ENCODE measurements at regions not wholly inside any gene's neighbourhood (a gene's known extent, or its start where the extent isn't known, plus 50 kb on each side); places are given as distances from the start of the nearest gene placed in this dataset.

DNA sequence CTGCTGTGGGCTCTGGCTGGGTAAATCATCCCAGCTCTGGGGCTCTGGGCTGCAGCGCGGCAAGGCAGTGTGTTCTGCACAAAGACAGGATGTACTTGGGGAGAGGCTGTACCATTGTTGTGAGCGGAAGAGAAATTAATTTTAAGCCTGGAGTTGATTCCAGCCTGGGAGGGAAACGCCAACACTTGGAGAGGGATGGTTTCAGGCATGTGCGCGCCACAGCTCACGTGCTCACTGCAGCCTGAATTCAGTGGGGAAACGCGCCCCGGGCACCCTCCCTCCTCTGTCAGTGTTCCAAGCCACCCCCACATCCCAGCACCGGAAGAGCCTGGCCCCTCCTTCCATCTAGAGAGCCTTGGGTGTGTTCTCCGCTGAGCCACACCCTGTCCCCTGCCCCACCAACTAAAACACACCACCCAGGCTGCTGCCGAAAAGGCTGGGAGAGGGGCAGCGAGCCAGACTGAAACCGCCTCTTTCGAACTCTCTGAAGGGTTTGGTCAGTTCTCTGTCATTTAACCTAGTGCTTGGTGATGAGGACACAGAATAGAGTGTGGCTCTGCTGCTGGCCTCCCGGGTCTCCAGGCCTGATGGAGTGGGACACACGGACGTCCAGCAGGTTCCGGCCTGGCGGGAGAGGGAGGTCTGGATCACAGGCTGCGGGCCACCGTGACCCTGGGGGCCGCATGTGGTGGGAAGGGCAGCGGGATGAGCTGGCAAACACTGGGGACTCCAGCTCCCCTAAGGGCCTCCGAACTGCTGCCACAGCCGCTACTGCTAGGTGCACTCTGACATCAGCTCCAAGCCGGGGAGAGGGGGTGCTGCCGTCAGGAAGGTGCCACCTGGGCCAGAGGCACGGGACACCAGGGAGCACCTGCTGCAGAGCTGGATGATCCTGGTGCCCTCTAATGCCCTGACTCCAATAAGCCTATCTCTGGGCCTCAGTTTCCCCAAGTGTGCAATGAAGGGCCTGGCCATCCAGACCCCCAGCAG, 230.8 kb downstream of the CTTN start:
- TF ChIP-seq HOXB6 (CRISPR knock-in tag; IDR thresholded peaks at IDR 0.05; ENCODE audit: borderline replicate concordance), result no peak
- TF ChIP-seq NFIC (IDR thresholded peaks at IDR 0.05), result no peak
- TF ChIP-seq ZNF431 (CRISPR knock-in tag; IDR thresholded peaks at IDR 0.05), result no peak
- TF ChIP-seq, protein P1, sequence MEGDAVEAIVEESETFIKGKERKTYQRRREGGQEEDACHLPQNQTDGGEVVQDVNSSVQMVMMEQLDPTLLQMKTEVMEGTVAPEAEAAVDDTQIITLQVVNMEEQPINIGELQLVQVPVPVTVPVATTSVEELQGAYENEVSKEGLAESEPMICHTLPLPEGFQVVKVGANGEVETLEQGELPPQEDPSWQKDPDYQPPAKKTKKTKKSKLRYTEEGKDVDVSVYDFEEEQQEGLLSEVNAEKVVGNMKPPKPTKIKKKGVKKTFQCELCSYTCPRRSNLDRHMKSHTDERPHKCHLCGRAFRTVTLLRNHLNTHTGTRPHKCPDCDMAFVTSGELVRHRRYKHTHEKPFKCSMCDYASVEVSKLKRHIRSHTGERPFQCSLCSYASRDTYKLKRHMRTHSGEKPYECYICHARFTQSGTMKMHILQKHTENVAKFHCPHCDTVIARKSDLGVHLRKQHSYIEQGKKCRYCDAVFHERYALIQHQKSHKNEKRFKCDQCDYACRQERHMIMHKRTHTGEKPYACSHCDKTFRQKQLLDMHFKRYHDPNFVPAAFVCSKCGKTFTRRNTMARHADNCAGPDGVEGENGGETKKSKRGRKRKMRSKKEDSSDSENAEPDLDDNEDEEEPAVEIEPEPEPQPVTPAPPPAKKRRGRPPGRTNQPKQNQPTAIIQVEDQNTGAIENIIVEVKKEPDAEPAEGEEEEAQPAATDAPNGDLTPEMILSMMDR (IDR thresholded peaks at IDR 0.05 in 2 of 3, conservative IDR thresholded peaks at IDR 0.05 in 1 of 3; ENCODE audit: insufficient read depth in 2 of 3, low read depth in 1 of 3, low read length in 3 of 3), result no peak
- TF ChIP-seq ZNF274 (IDR thresholded peaks at IDR 0.05; ENCODE audit: borderline replicate concordance, low read depth, low read length), result no peak
- no peak for TF ChIP-seq MAFG (tag; conservative IDR thresholded peaks at IDR 0.05)
- no peak for TF ChIP-seq CHD4 (IDR thresholded peaks at IDR 0.05; ENCODE audit: insufficient read depth, insufficient replicate concordance, low read depth, low read length, poor library complexity, severe bottlenecking)
- no peak for TF ChIP-seq DDX20 (tag; IDR thresholded peaks at IDR 0.05; ENCODE audit: low read depth)
- TF ChIP-seq RBM34 (IDR thresholded peaks at IDR 0.05; ENCODE audit: borderline replicate concordance, insufficient read depth, low read length), result no peak
- no peak for TF ChIP-seq SMAD1 (IDR thresholded peaks at IDR 0.05; ENCODE audit: low read depth, low read length, partially characterized antibody)
- no peak for TF ChIP-seq MYBL2 (IDR thresholded peaks at IDR 0.05; ENCODE audit: low read depth)
- TF ChIP-seq MYBL2 (CRISPR knock-in tag; IDR thresholded peaks at IDR 0.05; ENCODE audit: borderline replicate concordance), result no peak

Measured in K562 (cell line).